Subcutaneous abdominal adipose tissue (tissue), 5 donors: ENCODE measurements at regions not wholly inside any gene's neighbourhood (a gene's known extent, or its start where the extent isn't known, plus 50 kb on each side); places are given as distances from the start of the nearest gene placed in this dataset.

Experiments
- H3K27ac ChIP-seq: one replicate; pipeline ENCODE4 v1.7.0; 2013; ENCODE audit warnings: low read depth, mild to moderate bottlenecking, inconsistent platforms, low read length, moderate library complexity
- H3K27me3 ChIP-seq, 5 donors: one replicate each; pipeline ENCODE4 v1.7.0; 2013; ENCODE audit warnings: low read length in 5 of 5, inconsistent platforms in 1 of 5; ENCODE audit not compliant: control insufficient read depth in 5 of 5, insufficient read depth in 4 of 5
- H3K36me3 ChIP-seq, 5 donors: one replicate each; pipeline ENCODE4 v1.7.0; 2013; ENCODE audit warnings: low read length in 5 of 5; ENCODE audit not compliant: control insufficient read depth in 5 of 5, insufficient read depth in 5 of 5
- H3K4me1 ChIP-seq, 5 donors: one replicate each; pipeline ENCODE4 v1.7.0; 2013; ENCODE audit warnings: low read length in 5 of 5, mild to moderate bottlenecking in 3 of 5, moderate library complexity in 1 of 5; ENCODE audit not compliant: control insufficient read depth in 5 of 5, insufficient read depth in 5 of 5
- H3K4me3 ChIP-seq, 5 donors: one replicate each; pipeline ENCODE4 v1.7.0; 2013; ENCODE audit warnings: low read length in 5 of 5, low read depth in 1 of 5
- H3K9ac ChIP-seq, 5 donors: one replicate each; pipeline ENCODE4 v1.7.0; 2013; ENCODE audit warnings: low read length in 5 of 5, mild to moderate bottlenecking in 4 of 5, moderate library complexity in 3 of 5
- H3K9me3 ChIP-seq, 5 donors: one replicate each; pipeline ENCODE4 v1.7.0; 2013; ENCODE audit warnings: low read length in 5 of 5; ENCODE audit not compliant: control insufficient read depth in 5 of 5
- donor health status: healthy.
- donor health status: healthy.
- donor health status: healthy.
- donor health status: healthy.
- donor health status: healthy.

- H3K27me3 ChIP-seq = no peaks in the 10 kb centered on the region
- peak overlapping the region in 1 of 5 donors; percentile 43 for H3K4me3 ChIP-seq
- peaks cover 0 to 7% (median 0%) of the 10 kb centered on the region in 5 donors for H3K9me3 ChIP-seq
- H3K4me1 ChIP-seq = peaks cover 0 to 20% (median 15%) of the 10 kb centered on the region in 5 donors
- peak overlapping the region; percentile 95 for H3K27ac ChIP-seq
- H3K36me3 ChIP-seq = no peaks in the 10 kb centered on the region
- peak overlapping the region in 1 of 5 donors; percentile 72 for H3K9ac ChIP-seq
Observed at GRCh38 chr3:73765878-73766545, 141.3 kb upstream of the PDZRN3 start.

DNA sequence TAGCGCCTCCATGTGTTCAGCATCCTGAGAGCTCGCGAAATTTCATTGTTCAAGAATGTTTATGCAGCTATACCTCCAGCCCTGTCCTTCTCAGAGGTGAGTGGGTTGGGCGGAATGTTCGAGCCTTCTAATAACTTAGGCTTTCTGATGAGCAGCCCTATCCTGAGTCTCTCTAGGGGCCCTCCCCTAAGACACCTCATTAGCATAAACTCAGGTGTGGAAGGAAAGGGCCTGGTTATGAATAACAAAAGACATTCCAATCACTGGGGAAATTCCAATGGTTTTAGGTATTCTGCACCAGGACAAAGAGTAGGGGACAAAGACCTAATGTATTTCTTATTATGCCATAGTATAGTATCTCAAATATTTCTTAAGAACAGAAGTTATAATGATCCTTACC is 138.1 kb upstream of the PDZRN3 start:
- no peak overlapping the region for H3K9ac ChIP-seq
- no peaks in the 10 kb centered on the region for H3K27me3 ChIP-seq
- H3K4me1 ChIP-seq = peaks cover 0 to 24% (median 20%) of the 10 kb centered on the region in 5 donors
- H3K36me3 ChIP-seq = no peaks in the 10 kb centered on the region
- no peak overlapping the region for H3K4me3 ChIP-seq
- no peak overlapping the region for H3K27ac ChIP-seq
- H3K9me3 ChIP-seq = no peaks in the 10 kb centered on the region

DNA sequence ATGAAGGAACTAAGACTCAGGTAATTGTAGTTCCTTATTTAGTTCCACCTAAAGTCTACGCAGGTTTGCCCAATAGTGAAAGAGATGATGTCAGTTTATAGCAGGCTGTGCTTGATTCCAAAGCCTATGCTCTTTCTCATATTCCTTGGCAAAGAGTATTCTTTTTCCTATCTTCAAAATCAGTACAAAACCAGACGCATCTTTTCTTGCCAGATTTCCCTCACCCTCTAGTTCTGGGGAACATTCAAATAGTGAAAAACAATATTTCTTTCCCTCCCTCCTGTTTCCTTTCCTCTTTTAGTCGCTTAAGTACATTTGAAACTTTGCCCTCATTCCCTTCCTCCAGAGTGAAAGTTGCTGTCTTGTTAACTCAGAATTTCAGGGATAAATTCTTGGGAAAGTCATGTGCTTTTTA is 134.6 kb upstream of the PDZRN3 start:
- Histone ChIP-seq H3K4me3 (peak overlapping the region in 3 of 5 donors; percentile 9 to 22 (median 13)), H3K27me3 (no peaks in the 10 kb centered on the region)

DNA sequence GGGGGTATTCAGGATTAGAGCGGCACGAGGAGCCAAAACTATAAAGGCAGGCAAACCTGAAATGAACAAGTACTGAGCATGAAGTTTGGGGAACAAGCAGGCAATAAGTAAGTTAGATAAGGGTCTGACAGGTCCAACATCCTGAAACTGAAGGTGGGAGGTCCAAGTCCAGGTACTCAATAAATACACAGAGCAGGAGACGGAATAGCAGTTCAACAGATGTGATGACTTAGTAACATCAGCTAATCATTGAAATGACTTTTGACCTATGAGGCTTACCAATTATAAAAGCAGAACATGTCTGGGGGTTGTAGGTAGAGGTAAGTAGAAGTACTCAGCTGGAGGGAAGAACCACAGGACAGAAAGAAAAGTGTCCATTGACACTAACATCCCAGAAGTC is 132.8 kb upstream of the PDZRN3 start:
- Histone ChIP-seq H3K27me3 (no peaks in the 10 kb centered on the region), H3K36me3 (no peaks in the 10 kb centered on the region), H3K9me3 (peaks cover 0 to 3% (median 0%) of the 10 kb centered on the region in 5 donors), H3K4me3 (no peak overlapping the region), H3K27ac (no peak overlapping the region), H3K9ac (no peak overlapping the region), H3K4me1 (peaks cover 0 to 13% (median 8%) of the 10 kb centered on the region in 5 donors)

More for the DNA sequence above, 134.6 kb upstream of the PDZRN3 start:
- Histone ChIP-seq H3K9ac (peak overlapping the region in 1 of 5 donors; percentile 53), H3K36me3 (no peaks in the 10 kb centered on the region), H3K4me1 (peaks cover 0 to 13% (median 8%) of the 10 kb centered on the region in 5 donors), H3K27ac (peak overlapping the region; percentile 1), H3K9me3 (peaks cover 0 to 3% (median 0%) of the 10 kb centered on the region in 5 donors)

DNA sequence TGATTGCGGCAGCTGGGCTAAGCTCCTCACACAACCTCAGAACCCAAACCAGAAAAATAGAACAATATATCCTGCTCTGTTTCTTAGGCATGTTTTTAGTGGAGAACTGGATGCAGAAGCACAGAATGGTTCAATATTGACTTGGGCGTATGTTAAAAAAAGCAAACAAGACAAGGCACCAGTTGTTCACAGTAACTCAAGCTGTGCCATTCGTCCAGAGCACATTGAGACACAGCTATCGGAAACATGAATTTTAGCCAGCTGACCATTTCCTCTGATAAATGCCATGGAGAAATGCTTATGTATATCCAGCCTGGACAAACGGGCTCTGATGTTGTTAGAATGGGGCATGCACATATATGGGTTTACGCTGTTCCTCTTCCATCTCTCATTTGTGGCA is 129.2 kb upstream of the PDZRN3 start:
- no peak overlapping the region for H3K27ac ChIP-seq
- H3K9me3 ChIP-seq = peaks cover 0 to 3% (median 0%) of the 10 kb centered on the region in 5 donors
- H3K27me3 ChIP-seq = no peaks in the 10 kb centered on the region
- H3K4me3 ChIP-seq = no peak overlapping the region
- peaks cover 0 to 9% (median 0%) of the 10 kb centered on the region in 5 donors for H3K4me1 ChIP-seq
- no peaks in the 10 kb centered on the region for H3K36me3 ChIP-seq
- H3K9ac ChIP-seq = no peak overlapping the region

- peaks cover 0 to 3% (median 0%) of the 10 kb centered on the region in 5 donors for H3K9me3 ChIP-seq
- peaks cover 0 to 5% (median 0%) of the 10 kb centered on the region in 5 donors for H3K4me1 ChIP-seq
- H3K4me3 ChIP-seq = no peak overlapping the region
Observed at GRCh38 chr3:73752338-73752737, 127.6 kb upstream of the PDZRN3 start.

DNA sequence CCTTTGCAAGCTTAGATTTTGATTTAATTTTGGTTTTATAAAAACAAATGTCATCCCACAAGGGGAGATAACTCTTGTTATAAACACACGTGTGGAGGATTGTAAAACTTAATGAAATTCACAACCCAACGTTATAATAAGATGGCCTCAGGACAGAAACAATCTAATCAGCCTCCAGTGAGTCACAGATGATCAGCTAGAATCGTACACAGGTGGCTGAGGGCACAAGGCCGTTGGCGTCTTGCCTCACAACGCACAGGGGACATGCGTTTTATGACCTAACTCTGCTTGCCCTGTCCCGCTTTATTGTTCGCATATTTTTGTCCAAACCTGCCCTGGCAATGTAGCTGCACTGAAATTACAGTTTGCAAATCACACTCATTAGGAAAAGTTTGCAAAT is 121.9 kb upstream of the PDZRN3 start:
- Histone ChIP-seq H3K4me1 (peaks cover 0 to 19% (median 7%) of the 10 kb centered on the region in 5 donors), H3K4me3 (no peak overlapping the region), H3K27me3 (no peaks in the 10 kb centered on the region), H3K36me3 (no peaks in the 10 kb centered on the region), H3K9me3 (no peaks in the 10 kb centered on the region), H3K9ac (no peak overlapping the region), H3K27ac (no peak overlapping the region)

More at GRCh38 chr3:73752338-73752737, 127.6 kb upstream of the PDZRN3 start:
- Histone ChIP-seq H3K9ac (no peak overlapping the region), H3K27ac (no peak overlapping the region), H3K36me3 (no peaks in the 10 kb centered on the region), H3K27me3 (no peaks in the 10 kb centered on the region)

DNA sequence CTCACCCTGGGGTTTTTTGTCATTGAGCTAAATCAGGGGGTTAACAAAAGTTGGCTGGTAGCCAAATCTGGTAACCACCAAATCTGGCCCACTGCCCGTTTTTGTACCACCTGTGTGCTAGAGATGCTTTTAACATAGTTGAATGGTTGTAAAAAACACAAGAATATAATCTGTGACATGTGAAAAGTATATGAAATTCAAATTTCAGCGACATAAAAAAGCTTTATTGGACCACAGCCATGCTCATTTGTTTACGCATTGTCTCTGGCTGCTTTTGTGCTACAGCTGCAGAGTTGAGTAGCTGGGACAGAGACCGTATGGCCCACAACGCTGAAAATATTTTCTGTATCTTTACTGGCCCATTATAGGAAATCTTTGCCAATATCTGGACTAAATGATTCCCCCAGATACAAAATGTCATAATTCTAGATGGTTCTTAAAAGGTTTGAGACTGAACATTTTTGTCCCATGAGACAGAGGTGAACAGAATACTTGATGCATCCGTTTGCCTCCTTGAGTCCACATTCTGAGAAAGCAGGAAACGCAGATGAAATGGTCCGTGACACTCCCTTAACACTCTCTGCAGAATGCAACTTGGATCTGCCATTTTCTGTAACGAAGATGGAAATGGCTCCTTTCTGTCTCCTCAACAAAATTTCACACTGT is 120.9 kb upstream of the PDZRN3 start:
- H3K27ac ChIP-seq = no peak overlapping the region
- H3K9me3 ChIP-seq = no peaks in the 10 kb centered on the region
- no peaks in the 10 kb centered on the region for H3K36me3 ChIP-seq
- H3K9ac ChIP-seq = no peak overlapping the region
- H3K27me3 ChIP-seq = no peaks in the 10 kb centered on the region
- no peak overlapping the region for H3K4me3 ChIP-seq
- H3K4me1 ChIP-seq = peaks cover 0 to 19% (median 7%) of the 10 kb centered on the region in 5 donors

GRCh38 chr3:73743551-73743950 is 118.8 kb upstream of the PDZRN3 start:
- H3K36me3 ChIP-seq = no peaks in the 10 kb centered on the region
- no peak overlapping the region for H3K27ac ChIP-seq
- H3K4me3 ChIP-seq = no peak overlapping the region

DNA sequence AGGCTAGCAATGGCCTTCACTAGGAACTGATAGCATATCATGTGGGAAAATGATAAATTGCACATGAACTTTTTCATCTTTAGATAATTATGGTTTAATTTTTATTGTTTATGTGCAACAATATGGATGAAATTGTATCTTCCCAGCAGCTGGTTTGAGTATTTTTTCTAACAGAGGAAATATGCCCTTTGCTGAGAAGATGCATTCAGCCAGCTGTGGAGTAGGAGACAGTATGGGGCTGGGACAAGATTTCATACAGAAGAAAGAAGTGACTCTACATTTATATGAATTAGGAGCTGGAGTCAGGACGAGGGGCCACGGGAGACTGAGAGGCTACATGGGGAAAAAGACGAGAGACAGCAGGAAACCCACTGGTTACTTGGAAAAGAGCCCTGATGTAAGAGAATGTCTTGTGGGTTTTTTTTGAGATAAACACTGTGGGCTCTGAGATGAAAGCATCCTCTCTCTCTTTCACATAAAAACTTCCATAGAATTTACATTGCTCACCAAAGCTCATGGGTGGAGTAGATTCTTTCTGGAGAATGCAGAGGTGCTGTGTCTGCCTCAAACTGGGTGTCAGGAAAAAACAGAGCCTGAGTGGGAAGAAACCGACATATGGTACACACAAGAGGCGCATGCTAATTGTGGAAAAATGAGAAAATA is 115.2 kb upstream of the PDZRN3 start:
- Histone ChIP-seq H3K4me1 (peaks cover 0 to 9% (median 0%) of the 10 kb centered on the region in 5 donors), H3K36me3 (no peaks in the 10 kb centered on the region), H3K4me3 (no peak overlapping the region), H3K9ac (no peak overlapping the region), H3K9me3 (no peaks in the 10 kb centered on the region), H3K27ac (no peak overlapping the region), H3K27me3 (no peaks in the 10 kb centered on the region)

More at GRCh38 chr3:73743551-73743950, 118.8 kb upstream of the PDZRN3 start:
- peaks cover 0 to 19% (median 7%) of the 10 kb centered on the region in 5 donors for H3K4me1 ChIP-seq
- H3K9ac ChIP-seq = no peak overlapping the region
- no peaks in the 10 kb centered on the region for H3K27me3 ChIP-seq
- no peaks in the 10 kb centered on the region for H3K9me3 ChIP-seq
